ENCODE measurements at regions not wholly inside any gene's neighbourhood (a gene's known extent, or its start where the extent isn't known, plus 50 kb on each side); places are given as distances from the start of the nearest gene placed in this dataset.

- no peaks in the 10 kb centered on the region for H3K4me1 ChIP-seq (ENCODE audit: control insufficient read depth in 1 of 2, low read depth in 2 of 2)
- no peak overlapping the region for H3K27ac ChIP-seq
- no peak overlapping the region for H3K4me3 ChIP-seq
- no peaks in the 10 kb centered on the region for H3K9me3 ChIP-seq
- H3K27me3 ChIP-seq (replicated peaks; ENCODE audit: insufficient read depth): no peaks in the 10 kb centered on the region
- ATAC-seq (ENCODE audit: insufficient number of reproducible peaks, low FRiP score, low read depth) (no peak), DNase-seq (ENCODE audit: low spot score) (no peak)
- H3K36me3 ChIP-seq: no peaks in the 10 kb centered on the region
- TF ChIP-seq, protein P1, sequence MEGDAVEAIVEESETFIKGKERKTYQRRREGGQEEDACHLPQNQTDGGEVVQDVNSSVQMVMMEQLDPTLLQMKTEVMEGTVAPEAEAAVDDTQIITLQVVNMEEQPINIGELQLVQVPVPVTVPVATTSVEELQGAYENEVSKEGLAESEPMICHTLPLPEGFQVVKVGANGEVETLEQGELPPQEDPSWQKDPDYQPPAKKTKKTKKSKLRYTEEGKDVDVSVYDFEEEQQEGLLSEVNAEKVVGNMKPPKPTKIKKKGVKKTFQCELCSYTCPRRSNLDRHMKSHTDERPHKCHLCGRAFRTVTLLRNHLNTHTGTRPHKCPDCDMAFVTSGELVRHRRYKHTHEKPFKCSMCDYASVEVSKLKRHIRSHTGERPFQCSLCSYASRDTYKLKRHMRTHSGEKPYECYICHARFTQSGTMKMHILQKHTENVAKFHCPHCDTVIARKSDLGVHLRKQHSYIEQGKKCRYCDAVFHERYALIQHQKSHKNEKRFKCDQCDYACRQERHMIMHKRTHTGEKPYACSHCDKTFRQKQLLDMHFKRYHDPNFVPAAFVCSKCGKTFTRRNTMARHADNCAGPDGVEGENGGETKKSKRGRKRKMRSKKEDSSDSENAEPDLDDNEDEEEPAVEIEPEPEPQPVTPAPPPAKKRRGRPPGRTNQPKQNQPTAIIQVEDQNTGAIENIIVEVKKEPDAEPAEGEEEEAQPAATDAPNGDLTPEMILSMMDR (IDR thresholded peaks at IDR 0.05): no peak
Measured at GRCh38 chr9:107078061-107078460, 205.0 kb upstream of the RAD23B start.

GRCh38 chr9:107079589-107079988 is 203.5 kb upstream of the RAD23B start:
- Histone ChIP-seq H3K9me3 (no peaks in the 10 kb centered on the region), H3K27ac (no peak overlapping the region), H3K4me3 (no peak overlapping the region), H3K27me3 (replicated peaks; ENCODE audit: insufficient read depth) (no peaks in the 10 kb centered on the region), H3K36me3 (no peaks in the 10 kb centered on the region), H3K4me1 (ENCODE audit: control insufficient read depth in 1 of 2, low read depth in 2 of 2) (no peaks in the 10 kb centered on the region)
- ATAC-seq (ENCODE audit: insufficient number of reproducible peaks, low FRiP score, low read depth) (no peak), DNase-seq (ENCODE audit: low spot score) (no peak)
- TF ChIP-seq, protein P1 (IDR thresholded peaks at IDR 0.05): no peak

DNA sequence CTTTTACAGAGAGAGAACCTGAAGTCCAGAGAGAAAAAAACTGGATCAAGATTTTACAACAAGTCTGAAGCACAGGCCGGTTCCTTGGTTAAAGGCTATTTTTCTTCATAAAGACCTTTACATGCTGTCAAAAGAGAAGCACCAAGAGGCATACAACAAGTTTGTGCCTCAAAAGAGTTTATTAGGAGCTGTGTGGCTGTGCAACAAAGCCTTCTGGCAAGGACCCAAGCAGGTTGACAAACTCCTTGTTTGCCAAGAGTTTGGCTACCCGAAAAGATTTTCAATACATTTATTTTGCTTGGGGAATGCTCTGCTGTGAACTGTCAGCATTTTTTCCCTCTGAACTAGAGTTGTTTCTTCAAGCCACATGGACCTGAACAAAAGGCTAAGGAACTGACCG is 202.9 kb upstream of the RAD23B start:
- H3K27ac ChIP-seq: no peak overlapping the region
- ATAC-seq (ENCODE audit: insufficient number of reproducible peaks, low FRiP score, low read depth): no peak
- no peak overlapping the region for H3K4me3 ChIP-seq
- H3K27me3 ChIP-seq (replicated peaks; ENCODE audit: insufficient read depth): no peaks in the 10 kb centered on the region
- H3K36me3 ChIP-seq: no peaks in the 10 kb centered on the region
- H3K9me3 ChIP-seq: no peaks in the 10 kb centered on the region
- TF ChIP-seq, protein P1 (IDR thresholded peaks at IDR 0.05): no peak
- no peaks in the 10 kb centered on the region for H3K4me1 ChIP-seq (ENCODE audit: control insufficient read depth in 1 of 2, low read depth in 2 of 2)
- no peak for DNase-seq (ENCODE audit: low spot score)

GRCh38 chr9:107086460-107086859 is 196.6 kb upstream of the RAD23B start:
- H3K27me3 ChIP-seq (replicated peaks; ENCODE audit: insufficient read depth): no peaks in the 10 kb centered on the region
- H3K9me3 ChIP-seq: no peaks in the 10 kb centered on the region
- no peak overlapping the region for H3K4me3 ChIP-seq
- no peaks in the 10 kb centered on the region for H3K36me3 ChIP-seq
- TF ChIP-seq, protein P1 (IDR thresholded peaks at IDR 0.05): no peak
- ATAC-seq (ENCODE audit: insufficient number of reproducible peaks, low FRiP score, low read depth) (no peak), DNase-seq (ENCODE audit: low spot score) (no peak)
- H3K4me1 ChIP-seq (ENCODE audit: control insufficient read depth in 1 of 2, low read depth in 2 of 2): no peaks in the 10 kb centered on the region
- no peak overlapping the region for H3K27ac ChIP-seq

- Histone ChIP-seq H3K27ac (no peak overlapping the region), H3K27me3 (replicated peaks; ENCODE audit: insufficient read depth) (no peaks in the 10 kb centered on the region), H3K36me3 (no peaks in the 10 kb centered on the region), H3K9me3 (no peaks in the 10 kb centered on the region), H3K4me1 (ENCODE audit: control insufficient read depth in 1 of 2, low read depth in 2 of 2) (no peaks in the 10 kb centered on the region), H3K4me3 (no peak overlapping the region)
- ATAC-seq (ENCODE audit: insufficient number of reproducible peaks, low FRiP score, low read depth) (no peak), DNase-seq (ENCODE audit: low spot score) (no peak)
- TF ChIP-seq, protein P1 (IDR thresholded peaks at IDR 0.05): no peak
Measured at GRCh38 chr9:107087222-107087621, 195.9 kb upstream of the RAD23B start.

All from thoracic aorta (tissue), 2 donors.